Left forelimb (tissue), 1 donor: ENCODE measurements at regions not wholly inside any gene's neighbourhood (a gene's known extent, or its start where the extent isn't known, plus 50 kb on each side); places are given as distances from the start of the nearest gene placed in this dataset.
"Not testable (repeated sequence)": the region's sequence is repeated elsewhere in the genome, so short reads cannot be mapped to it uniquely, and the experiment has no call there.

ENCODE experiments used
- DNase-seq: peaks from one replicate; pipeline ENCODE4 v3.0.0-alpha.2; 2018; ENCODE audit warnings: low spot score

DNA sequence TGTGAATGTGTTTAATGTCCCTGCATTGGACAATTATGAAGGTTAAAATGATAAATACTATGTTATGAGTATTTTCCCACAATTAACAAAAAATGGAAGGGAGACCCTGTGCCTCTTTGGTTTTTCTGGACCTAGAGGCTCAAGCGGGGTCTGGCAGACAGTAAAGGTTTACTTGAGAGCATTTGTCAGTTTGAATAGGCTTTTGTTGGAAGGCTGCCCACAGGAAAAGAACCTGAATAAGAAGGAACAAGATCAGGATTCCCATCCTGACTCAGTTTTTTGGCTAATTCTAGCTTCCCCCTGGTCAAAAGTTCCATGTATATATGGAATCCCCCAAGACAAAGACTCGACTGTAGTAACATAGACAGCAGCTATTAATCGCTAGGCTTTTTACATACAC lies 150.9 kb upstream of the JUN start:
- DNase-seq, result no peak

DNA sequence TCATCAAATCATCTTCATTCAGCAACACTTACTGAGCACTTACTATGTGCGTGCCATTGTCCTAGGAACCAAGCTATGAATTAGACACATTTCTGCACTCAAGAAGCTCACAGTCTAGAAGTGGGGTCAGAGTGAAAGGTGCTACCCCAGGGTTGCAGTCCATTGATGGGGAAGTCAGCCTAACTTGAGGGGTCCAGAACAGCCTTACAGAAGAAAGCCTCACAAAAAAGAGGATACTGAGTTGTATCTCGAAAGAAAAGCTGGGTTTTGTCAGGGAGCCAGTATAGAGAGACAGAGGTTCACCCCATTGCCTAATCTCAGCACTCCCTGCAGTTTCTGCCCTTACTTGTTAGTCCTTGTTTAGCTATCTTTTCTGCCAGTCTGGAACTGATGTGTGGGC lies 153.1 kb upstream of the JUN start:
- no peak for DNase-seq

DNA sequence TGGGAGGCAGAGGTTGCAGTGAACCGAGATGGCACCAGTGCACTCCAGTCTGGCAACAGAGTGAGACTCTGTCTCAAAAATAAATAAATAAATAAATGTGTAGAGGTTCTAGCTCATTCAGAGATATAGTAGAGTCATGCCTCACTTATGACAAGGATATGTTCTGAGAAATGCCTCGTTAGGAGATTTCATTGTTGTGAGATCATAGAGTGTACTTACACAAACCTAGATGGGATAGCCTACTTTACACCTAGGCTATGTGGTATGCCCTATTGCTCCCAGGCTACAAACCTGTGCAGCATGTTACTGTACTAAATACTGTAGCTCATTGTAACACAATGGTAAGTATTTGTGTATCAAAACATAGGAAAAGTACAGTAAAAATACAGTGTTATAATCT lies 155.3 kb upstream of the JUN start:
- no peak for DNase-seq

DNA sequence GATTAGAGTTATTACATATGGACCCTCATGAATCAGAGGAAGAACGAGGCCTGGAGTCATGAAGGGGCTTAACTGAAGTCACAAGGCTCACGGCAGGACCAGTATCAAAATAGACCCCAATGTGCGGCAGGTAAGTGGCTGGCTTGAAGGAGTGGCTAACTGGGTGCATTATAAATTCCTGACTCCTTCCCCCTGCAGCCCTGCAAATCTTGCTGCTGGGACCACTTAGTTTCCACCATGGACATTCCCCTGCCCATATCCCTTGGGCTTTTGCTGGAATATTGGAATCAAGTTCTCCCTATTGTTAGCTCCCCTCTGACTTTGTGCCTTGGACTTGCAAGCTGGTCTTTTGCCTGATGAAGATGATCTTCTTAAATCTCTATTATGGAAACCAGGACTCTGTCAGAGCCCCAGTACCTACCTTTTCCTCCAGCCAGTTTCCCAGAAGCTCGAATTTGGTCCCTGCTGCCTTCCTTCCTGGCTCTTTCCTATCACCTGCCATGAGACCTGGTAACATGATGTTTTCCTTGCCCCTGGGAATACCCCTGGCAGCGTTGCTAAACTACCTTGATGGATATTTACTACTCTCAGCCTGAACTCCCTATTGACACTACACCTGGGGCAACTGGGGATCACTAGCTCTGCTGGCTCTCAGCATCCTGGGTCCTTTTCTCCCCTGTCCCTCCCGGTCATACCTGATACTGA lies 156.0 kb upstream of the JUN start:
- no peak for DNase-seq

DNA sequence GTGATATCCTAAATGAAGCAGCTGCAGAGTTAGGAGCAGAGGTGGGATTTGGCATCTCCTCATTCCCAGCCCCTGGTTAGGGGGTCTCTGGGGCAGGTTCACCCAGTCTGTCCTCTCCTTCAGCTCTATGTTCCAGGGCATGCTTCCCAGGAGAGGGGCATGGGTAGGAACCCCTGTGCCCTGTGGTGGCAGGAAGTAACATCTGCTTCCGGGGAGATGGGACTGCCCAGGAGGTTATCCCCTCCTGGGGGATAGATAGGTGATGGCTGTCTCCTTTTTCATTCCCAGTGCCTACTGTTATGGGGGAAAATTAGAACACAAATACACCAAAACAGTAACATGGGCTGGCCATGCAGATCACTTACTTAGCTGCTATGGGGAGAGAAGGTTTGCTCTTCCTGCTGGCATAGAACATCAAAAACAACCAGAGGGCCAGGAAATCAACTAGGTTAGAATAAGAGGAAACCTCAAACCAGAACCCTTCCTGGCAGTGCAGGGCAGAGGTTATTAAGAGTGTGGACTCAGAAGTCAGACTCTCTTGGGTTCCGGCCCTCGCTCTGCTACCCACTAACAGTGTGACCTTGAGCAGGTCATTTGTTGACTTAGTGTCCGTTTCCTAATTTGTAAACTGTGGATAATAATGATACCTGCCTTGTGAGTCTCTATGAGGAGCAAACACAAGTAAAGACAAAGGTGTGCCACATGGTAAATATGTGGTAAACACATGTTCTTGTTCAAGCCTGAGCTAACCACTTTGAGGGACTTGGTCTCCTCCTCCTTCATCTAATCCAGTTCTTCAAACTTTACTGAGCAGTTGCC lies 157.8 kb upstream of the JUN start:
- no peak for DNase-seq

DNA sequence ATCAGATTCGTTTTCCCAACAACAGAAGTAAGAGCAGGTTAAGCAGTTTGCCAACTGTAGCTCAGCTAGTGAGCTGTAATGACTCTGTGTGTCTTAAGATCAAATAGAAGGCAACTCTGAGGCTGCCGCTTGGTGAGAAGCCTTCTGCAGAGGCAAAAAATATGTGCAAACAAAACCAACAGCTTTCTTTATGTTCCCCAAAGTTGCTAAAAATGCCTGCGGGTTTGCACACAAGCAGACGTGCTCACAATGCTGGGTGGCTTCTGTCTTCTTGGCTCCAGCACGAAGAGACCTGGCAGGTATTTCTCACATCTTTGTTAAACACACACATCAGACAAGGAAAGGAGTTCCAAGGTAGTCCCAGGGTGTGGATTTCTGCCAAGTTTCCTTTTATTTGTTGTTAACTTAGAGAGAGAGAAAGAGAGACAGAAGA lies 158.9 kb upstream of the JUN start:
- DNase-seq, result no peak

DNA sequence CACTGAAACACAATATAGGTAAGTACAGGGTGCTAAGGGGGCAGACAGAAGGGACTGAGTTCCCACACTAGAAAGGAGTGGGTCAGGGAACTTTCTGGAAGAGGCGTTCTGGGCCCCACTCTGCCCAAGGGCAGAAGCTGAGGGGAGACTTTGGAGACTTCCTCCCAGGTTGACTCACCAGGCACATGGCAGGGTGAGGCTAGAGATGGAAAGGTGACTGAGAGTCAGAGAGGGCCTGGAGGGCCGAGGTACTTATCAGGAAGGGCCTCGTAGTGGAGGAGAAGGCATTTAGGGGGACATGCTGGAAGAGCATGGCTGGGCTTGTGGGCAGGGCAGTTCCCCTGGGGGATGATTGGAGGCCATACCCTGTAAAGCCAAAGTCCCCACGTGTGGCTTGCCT lies 159.9 kb upstream of the JUN start:
- no peak for DNase-seq

DNA sequence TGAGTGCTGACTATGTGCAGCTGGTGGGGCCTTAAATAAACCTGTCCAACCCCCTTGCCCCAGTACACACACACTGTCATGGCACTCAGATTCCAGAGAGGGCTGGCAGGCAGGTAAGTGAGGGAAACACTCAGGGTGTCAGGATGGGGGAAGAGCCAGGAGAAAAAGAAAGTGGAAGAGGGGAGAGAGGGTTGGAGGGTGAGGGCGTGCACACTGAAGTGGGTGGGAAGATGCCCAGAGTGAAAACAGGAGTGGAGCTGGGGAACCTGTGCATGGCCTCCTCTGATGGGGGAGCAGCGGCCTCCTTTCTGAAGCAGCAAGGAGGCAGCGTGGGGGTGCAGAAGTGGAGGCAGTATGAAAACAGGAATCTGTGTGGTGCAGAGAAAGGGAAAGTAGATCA lies 160.6 kb upstream of the JUN start:
- no peak for DNase-seq

DNA sequence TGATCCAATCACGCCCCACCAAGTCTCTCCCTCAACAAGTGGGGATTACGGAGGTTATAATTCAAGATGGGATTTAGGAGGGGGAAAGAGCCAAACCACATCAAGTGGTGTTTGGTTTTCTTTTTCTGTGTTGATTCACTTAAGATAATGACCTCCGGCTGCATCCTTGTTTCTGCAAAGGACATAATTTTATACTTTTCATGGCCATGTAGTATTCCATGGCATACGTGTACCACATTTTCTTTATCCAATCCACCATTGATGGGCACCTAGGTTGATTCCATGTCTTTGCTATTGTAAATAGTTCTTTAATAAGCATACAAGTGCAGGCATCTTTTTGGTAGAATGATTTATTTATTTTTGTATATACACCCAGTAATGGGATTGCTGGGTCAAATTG lies 162.5 kb upstream of the JUN start:
- DNase-seq, result no peak

DNA sequence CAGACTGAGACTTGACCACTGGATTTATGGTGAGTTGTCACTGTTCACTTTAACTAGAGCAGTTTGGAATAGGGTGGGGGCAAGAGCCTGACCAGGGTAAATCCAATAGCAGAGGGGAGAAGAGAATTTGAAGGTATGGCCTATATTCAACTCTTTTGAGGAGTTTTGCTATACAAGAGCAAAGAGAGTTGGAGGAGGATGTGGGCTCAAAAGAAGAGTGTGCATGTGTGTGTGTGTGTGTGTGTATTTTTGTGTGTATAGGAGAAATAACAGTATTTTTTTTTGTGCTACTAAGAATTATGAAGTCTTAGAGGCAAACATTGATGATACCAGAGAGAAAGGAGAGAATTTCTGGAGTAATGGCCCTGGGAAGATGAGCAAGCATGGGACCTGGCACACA lies 164.8 kb upstream of the JUN start:
- DNase-seq, result no peak

DNA sequence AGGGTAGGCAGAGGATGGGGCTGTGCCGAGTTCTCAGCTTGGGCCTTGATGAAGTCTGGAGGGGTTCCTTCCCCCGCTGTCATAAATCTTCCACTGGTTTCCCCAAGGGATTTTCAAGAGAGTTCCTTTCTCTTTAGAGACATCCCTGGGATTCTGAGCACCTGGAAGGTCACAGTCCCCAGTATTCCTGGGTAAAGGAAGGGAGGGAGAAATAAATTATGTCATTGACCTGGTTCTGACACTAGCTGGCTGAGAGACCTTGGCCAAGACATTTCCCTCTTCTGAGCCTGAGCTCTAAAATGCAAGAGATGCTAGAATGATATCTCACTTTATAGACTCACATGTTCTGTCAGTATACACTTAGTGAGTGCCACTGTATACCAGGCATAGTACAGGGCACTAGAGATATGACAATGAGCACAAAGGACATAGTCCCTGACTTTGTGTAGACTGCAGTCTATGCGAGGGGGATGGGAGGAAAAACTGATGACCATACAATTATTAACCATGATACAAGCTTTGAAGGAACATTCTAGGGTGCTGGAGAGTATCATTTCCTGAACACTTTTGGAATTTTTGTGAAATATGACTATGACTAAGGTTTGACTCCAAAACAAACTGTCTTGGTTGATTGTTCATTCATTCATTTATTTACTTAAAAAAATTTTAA lies 165.8 kb upstream of the JUN start:
- DNase-seq, result no peak

DNA sequence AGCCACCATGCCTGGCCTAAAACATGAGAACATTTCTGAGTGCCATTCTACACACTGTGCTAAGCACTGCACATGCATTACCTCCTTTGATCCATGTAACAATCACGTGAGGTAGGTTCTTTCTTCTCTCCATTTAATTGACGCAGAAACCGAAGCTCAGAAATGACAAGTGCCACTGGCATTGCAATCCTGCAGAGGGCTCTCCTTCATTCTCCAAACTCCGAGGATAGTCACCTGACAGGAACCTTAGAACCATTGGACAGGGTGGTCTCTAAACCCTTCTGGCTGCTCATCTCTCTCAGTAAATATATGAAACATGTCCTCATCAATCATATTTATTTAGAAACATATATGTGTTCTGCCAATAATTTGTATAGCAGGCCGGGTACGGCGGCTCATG lies 167.1 kb upstream of the JUN start:
- DNase-seq, result no peak

DNA sequence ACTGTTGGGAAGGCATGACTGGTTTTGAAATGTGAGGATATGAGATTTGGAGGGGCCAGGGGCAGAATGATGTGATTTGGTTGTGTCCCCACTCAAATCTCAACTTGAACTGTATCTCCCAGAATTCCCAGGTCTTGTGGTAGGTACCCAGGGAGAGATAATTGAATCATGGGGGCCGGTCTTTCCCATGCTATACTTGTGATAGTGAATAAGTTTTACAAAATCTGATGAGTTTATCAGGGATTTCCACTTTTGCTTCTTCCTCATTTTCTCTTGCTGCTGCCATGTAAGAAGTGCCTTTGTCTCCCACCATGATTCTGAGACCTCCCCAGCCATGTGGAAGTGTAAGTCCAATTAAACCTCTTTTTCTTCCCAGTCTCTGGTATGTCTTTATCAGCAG lies 170.1 kb upstream of the JUN start:
- not testable (repeated sequence) for DNase-seq

DNA sequence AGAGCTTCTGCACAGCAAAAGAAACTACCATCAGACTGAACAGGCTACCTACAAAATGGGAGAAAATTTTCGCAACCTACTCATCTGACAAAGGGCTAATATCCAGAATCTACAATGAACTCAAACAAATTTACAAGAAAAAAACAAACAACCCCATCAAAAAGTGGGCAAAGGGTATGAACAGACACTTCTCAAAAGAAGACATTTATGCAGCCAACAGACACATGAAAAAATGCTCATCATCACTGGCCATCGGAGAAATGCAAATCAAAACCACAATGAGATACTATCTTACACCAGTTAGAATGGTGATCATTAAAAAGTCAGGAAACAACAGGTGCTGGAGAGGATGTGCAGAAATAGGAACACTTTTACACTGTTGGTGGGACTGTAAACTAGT lies 179.4 kb upstream of the JUN start:
- not testable (repeated sequence) for DNase-seq

DNA sequence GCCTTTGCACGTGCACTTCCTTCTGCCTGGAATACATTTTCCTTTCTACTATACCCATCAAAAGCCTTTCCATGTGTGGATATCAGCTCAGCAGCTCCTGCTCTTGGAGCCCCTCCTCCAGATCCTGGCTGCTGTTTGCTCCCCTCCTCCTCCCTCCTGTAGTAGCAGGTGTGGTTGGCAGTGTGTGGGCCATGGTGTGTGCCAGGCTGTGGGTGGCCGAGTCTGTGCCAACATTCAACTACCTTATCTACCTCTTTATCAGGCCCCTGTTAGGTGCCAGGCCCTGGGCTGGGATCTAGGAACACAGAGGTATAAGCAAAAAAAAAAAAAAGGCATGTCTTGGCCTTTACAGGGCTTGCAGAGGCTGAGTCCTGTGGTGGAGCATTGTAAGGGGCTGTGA lies 180.6 kb upstream of the JUN start:
- no peak for DNase-seq

DNA sequence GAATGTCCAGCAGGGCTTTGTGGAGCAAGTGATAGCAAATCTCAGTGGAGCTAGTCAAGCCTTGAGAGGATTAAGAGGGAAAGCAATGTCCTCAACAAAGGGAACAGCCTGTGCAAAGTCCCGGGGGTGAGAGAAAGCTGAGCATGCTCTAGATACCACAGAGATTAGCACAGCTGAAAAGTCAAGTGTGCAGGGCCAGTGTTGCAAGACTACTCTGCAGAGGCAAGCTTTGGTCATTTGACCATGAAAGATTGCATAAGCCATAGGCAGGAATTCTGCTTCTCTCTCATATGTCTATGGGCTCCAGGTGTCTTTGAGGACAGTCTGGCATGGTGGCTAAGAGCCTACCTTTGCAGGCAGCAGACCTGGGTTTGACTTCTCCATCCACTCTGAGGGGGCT lies 181.0 kb upstream of the JUN start:
- DNase-seq, result no peak

DNA sequence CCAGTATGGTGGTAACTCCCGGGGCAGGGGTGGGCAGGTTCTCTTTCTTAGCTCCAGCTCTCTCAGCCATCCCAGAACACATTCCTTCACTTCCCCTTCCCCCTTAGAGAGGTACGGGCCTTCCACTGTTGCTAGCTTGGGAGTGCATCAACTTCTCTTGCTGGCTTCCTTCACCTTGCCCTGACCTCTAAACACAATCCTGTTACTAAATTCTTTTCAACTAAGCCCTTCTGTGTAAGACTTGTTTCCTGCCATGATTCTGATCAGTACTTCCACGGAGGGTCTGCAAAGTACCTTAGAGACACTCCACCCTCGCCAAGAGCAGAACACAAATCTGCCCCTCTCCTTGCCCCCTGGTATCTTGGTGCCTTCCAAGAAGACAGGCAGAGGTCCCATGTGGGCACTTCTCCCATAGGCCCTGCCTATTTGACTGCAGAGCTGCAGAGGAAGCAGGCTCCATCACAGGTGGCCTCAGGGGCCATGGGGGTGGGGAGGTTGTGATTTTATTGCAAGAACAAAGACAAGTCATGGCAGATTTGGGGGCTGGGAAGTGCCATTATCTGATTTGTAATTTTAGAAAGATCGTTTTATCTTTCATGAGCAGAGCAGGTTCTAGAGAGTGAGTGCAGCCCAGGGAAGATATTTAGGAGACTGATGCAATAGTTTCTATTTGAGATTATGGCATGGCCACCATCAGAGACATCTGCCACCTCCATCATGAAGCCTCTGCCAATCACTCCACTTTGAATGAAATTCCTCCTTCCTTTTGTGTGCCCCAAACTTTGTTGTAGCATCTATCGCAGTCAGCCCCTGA lies 182.5 kb upstream of the JUN start:
- no peak for DNase-seq

DNA sequence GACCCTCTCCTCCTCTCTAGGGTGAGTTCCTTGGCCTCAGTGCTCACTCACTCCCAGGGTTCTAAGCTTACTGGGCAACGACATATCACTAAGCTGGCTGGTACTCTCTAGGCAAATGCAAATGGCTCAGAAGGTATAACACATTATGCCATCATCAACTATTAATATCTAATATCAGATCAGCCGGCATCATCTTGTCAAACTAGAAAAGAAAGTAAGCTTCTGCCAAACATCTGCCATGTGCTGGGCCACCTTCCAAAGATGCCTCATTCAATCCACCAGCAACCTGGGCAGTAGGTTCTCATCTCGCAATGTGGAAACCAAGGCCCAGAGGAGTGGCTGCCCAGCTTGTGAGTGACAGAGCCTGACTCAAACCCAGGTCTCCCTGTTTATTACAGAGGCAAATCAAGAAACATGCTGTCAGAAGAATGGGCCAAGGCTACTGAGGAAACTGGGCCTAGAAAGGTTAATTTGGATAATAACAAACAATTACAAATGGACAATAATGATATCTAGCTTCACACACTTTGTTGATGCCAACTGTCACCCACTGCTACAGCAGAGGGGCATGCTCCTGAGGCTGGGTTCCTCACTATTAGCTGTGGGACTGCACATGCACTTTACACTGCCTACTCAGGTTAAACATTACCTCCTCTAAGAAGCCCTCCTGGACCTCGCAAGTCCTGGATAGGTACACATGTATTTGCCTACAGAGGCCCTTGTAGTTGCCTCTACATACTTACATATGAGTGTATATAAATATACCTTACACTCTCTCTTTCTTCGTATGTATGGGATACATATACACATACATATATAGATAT lies 183.3 kb upstream of the JUN start:
- DNase-seq, result no peak

DNA sequence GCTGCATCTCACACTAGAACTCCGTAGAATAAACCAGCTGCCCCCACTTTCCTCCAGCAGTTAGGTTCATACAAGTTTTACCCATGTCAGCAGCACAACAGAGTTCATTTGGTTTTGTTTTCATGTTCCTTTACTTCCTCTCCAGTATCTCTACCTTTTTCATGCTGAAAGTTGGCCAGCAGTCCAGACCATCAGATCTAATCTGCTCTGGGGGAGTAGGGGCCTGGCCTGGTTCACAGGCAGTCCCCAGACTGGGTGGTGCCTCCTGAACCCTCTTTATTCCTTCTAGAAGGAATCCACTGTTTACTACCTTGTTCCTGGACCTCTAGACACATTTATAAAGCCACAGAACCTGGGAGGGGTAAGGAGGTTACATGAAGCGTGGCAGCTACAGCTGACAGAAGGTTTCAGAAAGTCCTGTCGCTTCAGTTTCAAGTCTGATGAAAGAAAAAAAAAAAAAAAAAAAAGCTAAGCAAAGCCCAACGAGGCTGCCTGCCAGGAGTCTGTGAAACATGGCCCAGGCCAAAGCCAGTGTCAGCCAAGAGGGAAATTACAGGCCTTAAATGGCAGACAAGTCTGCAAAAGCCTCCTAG lies 184.6 kb upstream of the JUN start:
- no peak for DNase-seq

DNA sequence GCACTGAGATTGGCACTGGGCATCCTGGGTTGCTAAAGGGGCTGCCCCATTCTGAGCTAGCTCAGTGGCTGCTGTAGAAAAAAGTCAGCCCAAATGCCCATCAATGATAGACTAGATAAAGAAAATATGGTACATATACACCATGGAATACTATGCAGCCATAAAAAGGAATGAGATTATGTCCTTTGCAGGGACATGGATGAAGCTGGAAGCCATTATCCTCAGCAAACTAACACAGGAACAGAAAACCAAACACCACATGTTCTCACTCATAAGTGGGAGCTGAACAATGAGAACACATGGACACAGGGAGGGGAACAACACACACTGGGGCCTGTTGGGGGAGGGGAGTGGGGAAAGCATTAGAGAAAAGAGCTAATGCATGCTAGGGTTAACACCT lies 185.3 kb upstream of the JUN start:
- not testable (repeated sequence) for DNase-seq

DNA sequence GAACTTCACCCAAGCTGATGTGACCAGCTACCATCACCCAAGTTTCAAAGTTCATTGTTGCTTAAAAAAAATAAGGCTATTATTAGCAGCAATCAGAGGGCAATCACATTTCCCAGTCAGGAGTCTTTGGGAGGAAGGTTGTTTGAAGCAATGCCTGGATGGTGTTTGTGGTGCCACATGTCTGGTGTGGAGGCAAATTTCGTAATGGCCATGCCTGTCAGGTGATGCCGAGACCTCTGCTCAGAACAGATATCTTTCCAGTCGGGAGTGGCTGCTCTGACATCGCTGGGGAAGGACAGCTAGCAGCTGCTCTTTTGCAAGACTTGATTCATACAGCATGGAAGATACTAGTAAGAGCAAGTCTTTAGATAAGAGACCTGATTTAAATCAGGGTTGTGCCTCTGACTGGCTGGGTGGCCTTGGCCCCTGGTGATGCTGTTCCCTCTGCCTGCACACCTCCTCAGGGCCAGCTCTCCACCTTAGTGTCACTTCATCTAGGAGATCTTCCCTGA lies 187.8 kb upstream of the JUN start:
- DNase-seq, result no peak
